HEK293 (cell line): ENCODE measurements at regions not wholly inside any gene's neighbourhood (a gene's known extent, or its start where the extent isn't known, plus 50 kb on each side); places are given as distances from the start of the nearest gene placed in this dataset.

Experiments
- CTCF ChIA-PET: fragments of 350-600 bp; formaldehyde crosslinking; extraction: SDS; loops from one replicate; lab custom pipeline; 2021; ENCODE audit warnings: antibody characterized with exemption; lab: Yijun Ruan, JAX
- POLR2A ChIA-PET: fragments of 300-600 bp; formaldehyde crosslinking; extraction: SDS; loops from one replicate; lab custom pipeline; 2020; ENCODE audit warnings: antibody characterized with exemption, inconsistent platforms; lab: Yijun Ruan, JAX
- H3K27ac ChIP-seq: fragments of 200-500 bp; sonication (Bioruptor generic); 2 replicates; pipeline ENCODE4 v1.5.1; 2014; ENCODE audit warnings: low read depth, low read length, control low read depth, inconsistent platforms; ENCODE audit errors: extremely low read depth
- H3K36me3 ChIP-seq, 2 experiments: fragments of 200-500 bp in 1 of 2; sonication (Bioruptor generic) in 1 of 2; 1 replicate in 1 of 2; 2 replicates in 1 of 2; pipeline ENCODE4 v1.5.1; 2014 to 2017; ENCODE audit warnings: inconsistent platforms in 2 of 2, low read length in 2 of 2; ENCODE audit not compliant: control insufficient read depth in 2 of 2, insufficient read depth in 1 of 2
- H3K4me1 ChIP-seq: fragments of 200-500 bp; sonication (Bioruptor generic); 2 replicates; pipeline ENCODE4 v1.5.1; 2014; ENCODE audit warnings: mild to moderate bottlenecking, low read length, inconsistent platforms; ENCODE audit not compliant: control insufficient read depth, insufficient read depth
- H3K4me3 ChIP-seq: 2 replicates; pipeline ENCODE4 v1.5.1; 2011; ENCODE audit warnings: low read depth, mild to moderate bottlenecking, control low read depth, low read length, moderate library complexity
- H3K9me3 ChIP-seq: fragments of 200-500 bp; sonication (Bioruptor generic); 2 replicates; pipeline ENCODE4 v1.5.1; 2014; ENCODE audit warnings: low read depth, low read length, inconsistent platforms; ENCODE audit not compliant: control insufficient read depth, insufficient read depth
- CTCF ChIP-seq: fragments of 450-650 bp; formaldehyde crosslinking; IDR thresholded peaks from 2 replicates; pipeline ENCODE4 v1.5.1; 2016; ENCODE audit warnings: missing biosample characterization, missing genetic modification characterization
- GLIS1 ChIP-seq: fragments of 450-650 bp; formaldehyde crosslinking; IDR thresholded peaks from 2 replicates; pipeline ENCODE4 v1.5.1; 2016; ENCODE audit warnings: missing biosample characterization, missing genetic modification characterization
- INSM2 ChIP-seq: fragments of 450-650 bp; formaldehyde crosslinking; IDR thresholded peaks from 2 replicates; pipeline ENCODE4 v1.5.1; 2016; ENCODE audit warnings: missing biosample characterization, missing genetic modification characterization
- KLF8 ChIP-seq: fragments of 450-650 bp; formaldehyde crosslinking; IDR thresholded peaks from 2 replicates; pipeline ENCODE4 v1.5.1; 2016; ENCODE audit warnings: missing biosample characterization, missing genetic modification characterization
- PRDM10 ChIP-seq: fragments of 450-650 bp; formaldehyde crosslinking; IDR thresholded peaks from 2 replicates; pipeline ENCODE4 v1.5.1; 2016; ENCODE audit warnings: missing biosample characterization, missing genetic modification characterization
- PRDM2 ChIP-seq: fragments of 450-650 bp; formaldehyde crosslinking; IDR thresholded peaks from 2 replicates; pipeline ENCODE4 v1.5.1; 2016; ENCODE audit warnings: missing biosample characterization, missing genetic modification characterization, borderline replicate concordance
- SCRT2 ChIP-seq: fragments of 450-650 bp; formaldehyde crosslinking; IDR thresholded peaks from 2 replicates; pipeline ENCODE4 v1.5.1; 2016; ENCODE audit warnings: missing biosample characterization, missing genetic modification characterization
- YY1 ChIP-seq: fragments of 450-650 bp; formaldehyde crosslinking; IDR thresholded peaks from 2 replicates; pipeline ENCODE4 v1.5.1; 2018; ENCODE audit warnings: missing biosample characterization, missing genetic modification characterization
- ZNF112 ChIP-seq: fragments of 450-650 bp; formaldehyde crosslinking; IDR thresholded peaks from 2 replicates; pipeline ENCODE4 v1.5.0; 2017; ENCODE audit warnings: missing biosample characterization, missing genetic modification characterization
- ZNF133 ChIP-seq: fragments of 450-650 bp; formaldehyde crosslinking; IDR thresholded peaks from 2 replicates; pipeline ENCODE4 v1.5.1; 2016; ENCODE audit warnings: missing biosample characterization, missing genetic modification characterization
- ZNF174 ChIP-seq: fragments of 450-650 bp; formaldehyde crosslinking; IDR thresholded peaks from 2 replicates; pipeline ENCODE4 v1.5.0; 2017; ENCODE audit warnings: missing biosample characterization, mild to moderate bottlenecking, missing genetic modification characterization
- ZNF184 ChIP-seq: fragments of 450-650 bp; IDR thresholded peaks from 2 replicates; pipeline ENCODE4 v1.5.1; 2018; ENCODE audit warnings: missing biosample characterization, mild to moderate bottlenecking, missing genetic modification characterization
- ZNF202 ChIP-seq: fragments of 450-650 bp; formaldehyde crosslinking; IDR thresholded peaks from 2 replicates; pipeline ENCODE4 v1.5.1; 2016; ENCODE audit warnings: missing biosample characterization, missing genetic modification characterization, borderline replicate concordance
- ZNF223 ChIP-seq: fragments of 450-650 bp; formaldehyde crosslinking; IDR thresholded peaks from 2 replicates; pipeline ENCODE4 v1.5.1; 2016; ENCODE audit warnings: missing biosample characterization, missing genetic modification characterization
- ZNF23 ChIP-seq: fragments of 450-650 bp; formaldehyde crosslinking; IDR thresholded peaks from 2 replicates; pipeline ENCODE4 v1.5.1; 2016; ENCODE audit warnings: missing biosample characterization, missing genetic modification characterization, borderline replicate concordance
- ZNF335 ChIP-seq: fragments of 450-650 bp; formaldehyde crosslinking; conservative IDR thresholded peaks from 2 replicates; pipeline ENCODE4 v1.5.1; 2016; ENCODE audit warnings: missing biosample characterization, missing genetic modification characterization
- ZNF37A ChIP-seq: fragments of 450-650 bp; IDR thresholded peaks from 2 replicates; pipeline ENCODE4 v1.5.1; 2018; ENCODE audit warnings: missing biosample characterization, missing genetic modification characterization
- ZNF596 ChIP-seq: fragments of 450-650 bp; IDR thresholded peaks from 2 replicates; pipeline ENCODE4 v1.5.0; 2018; ENCODE audit warnings: missing biosample characterization, mild to moderate bottlenecking, missing genetic modification characterization, moderate library complexity
- ZNF610 ChIP-seq: fragments of 450-650 bp; formaldehyde crosslinking; IDR thresholded peaks from 2 replicates; pipeline ENCODE4 v1.5.1; 2016; ENCODE audit warnings: missing biosample characterization, missing genetic modification characterization, borderline replicate concordance
- ZNF623 ChIP-seq: fragments of 450-650 bp; formaldehyde crosslinking; IDR thresholded peaks from 2 replicates; pipeline ENCODE4 v1.5.1; 2016; ENCODE audit warnings: missing biosample characterization, missing genetic modification characterization
- ZNF664 ChIP-seq: fragments of 450-650 bp; formaldehyde crosslinking; IDR thresholded peaks from 2 replicates; pipeline ENCODE4 v1.5.1; 2016; ENCODE audit warnings: missing biosample characterization, missing genetic modification characterization
- ZNF670 ChIP-seq: fragments of 450-650 bp; formaldehyde crosslinking; IDR thresholded peaks from 2 replicates; pipeline ENCODE4 v1.5.1; 2016; ENCODE audit warnings: missing biosample characterization, missing genetic modification characterization, low read depth
- ZNF677 ChIP-seq: fragments of 450-650 bp; IDR thresholded peaks from 2 replicates; pipeline ENCODE4 v1.5.0; 2018; ENCODE audit warnings: missing biosample characterization, mild to moderate bottlenecking, missing genetic modification characterization, moderate library complexity
- ZNF747 ChIP-seq: fragments of 450-650 bp; formaldehyde crosslinking; IDR thresholded peaks from 2 replicates; pipeline ENCODE4 v1.5.1; 2016; ENCODE audit warnings: missing biosample characterization, missing genetic modification characterization
- ZNF777 ChIP-seq: fragments of 450-650 bp; formaldehyde crosslinking; IDR thresholded peaks from 2 replicates; pipeline ENCODE4 v1.5.1; 2017; ENCODE audit warnings: missing biosample characterization, missing genetic modification characterization, borderline replicate concordance
- ZSCAN30 ChIP-seq: fragments of 450-650 bp; IDR thresholded peaks from 2 replicates; pipeline ENCODE4 v1.5.1; 2018; ENCODE audit warnings: missing biosample characterization, mild to moderate bottlenecking, missing genetic modification characterization, moderate library complexity

GRCh38 chr6:113329942-113330635 is 527.1 kb upstream of the MARCKS start (continued):
- TF ChIP-seq PRDM2, result no peak
- no peak for TF ChIP-seq ZNF184 (tag by site-specific recombination)
- TF ChIP-seq ZNF664 (tag by site-specific recombination), result no peak
- TF ChIP-seq PRDM10 (tag by site-specific recombination), result no peak
- no peak for TF ChIP-seq ZNF37A
- TF ChIP-seq GLIS1 (tag by site-specific recombination), result no peak
- TF ChIP-seq ZNF677, result no peak
- no peak for TF ChIP-seq INSM2 (tag by site-specific recombination)
- no peak for TF ChIP-seq ZNF747
- TF ChIP-seq KLF8 (tag by site-specific recombination), result no peak
- TF ChIP-seq SCRT2, result no peak
- no peak for TF ChIP-seq ZNF610
- no peak for TF ChIP-seq ZSCAN30
- TF ChIP-seq ZNF112, result no peak

- Histone ChIP-seq H3K4me1 (no peaks in the 10 kb centered on the region), H3K4me3 (no peak overlapping the region), H3K36me3 (no peaks in the 10 kb centered on the region), H3K27ac (no peak overlapping the region), H3K9me3 (no peaks in the 10 kb centered on the region)
- ChIA-PET POLR2A (interaction anchor here (1.1 kb wide), 1 partner anchor 306 kb away, joined by 3 read pairs; no protein-coding TSS in a partner anchor), CTCF (interaction anchor here (0.6 to 1.6 kb wide), 5 partner anchors 24 to 606 kb away, joined by 3 to 6 read pairs (median 3); no protein-coding TSS in a partner anchor)
- TF ChIP-seq ZNF335 (tag by site-specific recombination) (no peak), CTCF (no peak), ZNF202 (no peak), ZNF174 (no peak), YY1 (tag by site-specific recombination) (no peak), ZNF670 (tag by site-specific recombination) (no peak), ZNF623 (tag by site-specific recombination) (no peak), ZNF777 (tag by site-specific recombination) (no peak), ZNF133 (tag by site-specific recombination) (no peak), ZNF596 (tag by site-specific recombination) (no peak), ZNF223 (tag by site-specific recombination) (no peak), ZNF23 (tag by site-specific recombination) (no peak)
These were observed 526.6 kb upstream of the MARCKS start for GRCh38 chr6:113330636-113330946.
